A549 (cell line): ENCODE measurements at regions not wholly inside any gene's neighbourhood (a gene's known extent, or its start where the extent isn't known, plus 50 kb on each side); places are given as distances from the start of the nearest gene placed in this dataset.

Experiments
- CEBPB ChIP-seq, 2 experiments: fragments of >200 bp in 1 of 2; sonication (Bioruptor Twin) in 1 of 2; formaldehyde crosslinking in 1 of 2; IDR thresholded peaks; 2 replicates each; pipeline ENCODE4 v1.6.1; 2012 to 2016
- EP300 ChIP-seq, 2 experiments: fragments of >200 bp; sonication (Bioruptor Twin); formaldehyde crosslinking; IDR thresholded peaks; 2 replicates in 1 of 2; 3 replicates in 1 of 2; pipeline ENCODE4 v1.6.1; 2016 to 2017
- HOXA7 ChIP-seq: fragments of 250-450 bp; sonication (Bioruptor Pico); IDR thresholded peaks from 2 replicates; pipeline ENCODE4 v1.5.0; 2020; ENCODE audit warnings: mild to moderate bottlenecking, moderate library complexity
- MYC ChIP-seq: IDR thresholded peaks from 2 replicates; pipeline ENCODE4 v1.6.1; 2012; ENCODE audit warnings: mild to moderate bottlenecking, inconsistent platforms, low read length, improper control_type of control experiment, borderline replicate concordance
- NFE2L2 ChIP-seq: fragments of 150-350 bp; conservative IDR thresholded peaks from 2 replicates; pipeline ENCODE4 v1.6.1; 2014; ENCODE audit warnings: low read length
- NR3C1 ChIP-seq: fragments of >200 bp; sonication (Bioruptor Twin); formaldehyde crosslinking; IDR thresholded peaks from 3 replicates; pipeline ENCODE4 v1.6.1; 2017
- PHF8 ChIP-seq: fragments of 200-600 bp; sonication (generic); IDR thresholded peaks from 2 replicates; pipeline ENCODE4 v1.6.1; 2016; ENCODE audit warnings: low read depth, mild to moderate bottlenecking, antibody characterized with exemption, moderate library complexity, borderline replicate concordance
- POLR2A ChIP-seq: IDR thresholded peaks from 2 replicates; pipeline ENCODE4 v1.6.1; 2012; ENCODE audit warnings: mild to moderate bottlenecking, low read length
- POLR2AphosphoS2 ChIP-seq: conservative IDR thresholded peaks from 2 replicates; pipeline ENCODE4 v1.6.1; 2012; ENCODE audit warnings: low read length, improper control_type of control experiment, inconsistent platforms
- RAD21 ChIP-seq, 2 experiments: fragments of >200 bp in 1 of 2; sonication (Bioruptor Twin) in 1 of 2; formaldehyde crosslinking in 1 of 2; IDR thresholded peaks in 1 of 2; conservative IDR thresholded peaks in 1 of 2; 2 replicates in 1 of 2; 3 replicates in 1 of 2; pipeline ENCODE4 v1.6.1; 2012 to 2018; ENCODE audit warnings: inconsistent platforms in 1 of 2
- SREBF2 ChIP-seq: fragments of 450-650 bp; IDR thresholded peaks from 2 replicates; pipeline ENCODE4 v1.6.1; 2014; ENCODE audit warnings: mild to moderate bottlenecking, moderate library complexity
- USF2 ChIP-seq: fragments of 450-650 bp; IDR thresholded peaks from 2 replicates; pipeline ENCODE4 v1.6.1; 2014; ENCODE audit warnings: antibody characterized with exemption
- TF ChIP-seq, protein P1 (sequence below): fragments of >200 bp; sonication (Bioruptor Twin); formaldehyde crosslinking; IDR thresholded peaks from 3 replicates; pipeline ENCODE4 v1.5.1; 2016
- TF ChIP-seq, protein P2 (sequence below): fragments of >200 bp; sonication (Bioruptor Twin); formaldehyde crosslinking; IDR thresholded peaks from 3 replicates; pipeline ENCODE4 v1.6.1; 2016

- TF ChIP-seq SREBF2 (no peak), CEBPB (IDR thresholded peaks at IDR 0.05) (no peak), USF2 (no peak), NFE2L2 (no peak), POLR2A (no peak), NR3C1 (no peak), RAD21 (conservative IDR thresholded peaks at IDR 0.05 in 1 of 2, IDR thresholded peaks at IDR 0.05 in 1 of 2) (no peak), MYC (no peak), POLR2AphosphoS2 (no peak), EP300 (IDR thresholded peaks at IDR 0.05) (no peak), PHF8 (no peak), HOXA7 (CRISPR knock-in tag) (no peak)
- TF ChIP-seq, protein P1, sequence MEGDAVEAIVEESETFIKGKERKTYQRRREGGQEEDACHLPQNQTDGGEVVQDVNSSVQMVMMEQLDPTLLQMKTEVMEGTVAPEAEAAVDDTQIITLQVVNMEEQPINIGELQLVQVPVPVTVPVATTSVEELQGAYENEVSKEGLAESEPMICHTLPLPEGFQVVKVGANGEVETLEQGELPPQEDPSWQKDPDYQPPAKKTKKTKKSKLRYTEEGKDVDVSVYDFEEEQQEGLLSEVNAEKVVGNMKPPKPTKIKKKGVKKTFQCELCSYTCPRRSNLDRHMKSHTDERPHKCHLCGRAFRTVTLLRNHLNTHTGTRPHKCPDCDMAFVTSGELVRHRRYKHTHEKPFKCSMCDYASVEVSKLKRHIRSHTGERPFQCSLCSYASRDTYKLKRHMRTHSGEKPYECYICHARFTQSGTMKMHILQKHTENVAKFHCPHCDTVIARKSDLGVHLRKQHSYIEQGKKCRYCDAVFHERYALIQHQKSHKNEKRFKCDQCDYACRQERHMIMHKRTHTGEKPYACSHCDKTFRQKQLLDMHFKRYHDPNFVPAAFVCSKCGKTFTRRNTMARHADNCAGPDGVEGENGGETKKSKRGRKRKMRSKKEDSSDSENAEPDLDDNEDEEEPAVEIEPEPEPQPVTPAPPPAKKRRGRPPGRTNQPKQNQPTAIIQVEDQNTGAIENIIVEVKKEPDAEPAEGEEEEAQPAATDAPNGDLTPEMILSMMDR, result no peak
- TF ChIP-seq, protein P2, sequence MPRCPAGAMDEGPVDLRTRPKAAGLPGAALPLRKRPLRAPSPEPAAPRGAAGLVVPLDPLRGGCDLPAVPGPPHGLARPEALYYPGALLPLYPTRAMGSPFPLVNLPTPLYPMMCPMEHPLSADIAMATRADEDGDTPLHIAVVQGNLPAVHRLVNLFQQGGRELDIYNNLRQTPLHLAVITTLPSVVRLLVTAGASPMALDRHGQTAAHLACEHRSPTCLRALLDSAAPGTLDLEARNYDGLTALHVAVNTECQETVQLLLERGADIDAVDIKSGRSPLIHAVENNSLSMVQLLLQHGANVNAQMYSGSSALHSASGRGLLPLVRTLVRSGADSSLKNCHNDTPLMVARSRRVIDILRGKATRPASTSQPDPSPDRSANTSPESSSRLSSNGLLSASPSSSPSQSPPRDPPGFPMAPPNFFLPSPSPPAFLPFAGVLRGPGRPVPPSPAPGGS, result no peak
Observed at GRCh38 chr20:52817981-52818380, 154.2 kb upstream of the TSHZ2 start.
